Upper lobe of left lung (tissue), 6 donors: ENCODE measurements at regions not wholly inside any gene's neighbourhood (a gene's known extent, or its start where the extent isn't known, plus 50 kb on each side); places are given as distances from the start of the nearest gene placed in this dataset.

Experiments
- ATAC-seq, 2 donors: fragments of 200-7000 bp; cut with Tn5 transposase; one replicate each; pipeline ENCODE4 v1.9.1; 2022; ENCODE audit warnings: mild to moderate bottlenecking in 2 of 2, moderate library complexity in 2 of 2; ENCODE audit not compliant: low FRiP score in 2 of 2
- DNase-seq, 2 donors: peaks; one replicate each; pipeline ENCODE4 v3.0.0-alpha.2; 2019 to 2020
- H3K27ac ChIP-seq, 4 donors: fragments of 200-600 bp; sonication (generic); one replicate each; pipeline ENCODE4 v1.5.1; 2016 to 2019
- H3K27me3 ChIP-seq, 4 donors: fragments of 200-600 bp; sonication (generic); one replicate each; pipeline ENCODE4 v1.5.1; 2017 to 2019
- H3K36me3 ChIP-seq, 4 donors: fragments of 200-600 bp; sonication (generic); one replicate each; pipeline ENCODE4 v1.5.1; 2016 to 2019
- H3K4me1 ChIP-seq, 4 donors: fragments of 200-600 bp; sonication (generic); one replicate each; pipeline ENCODE4 v1.5.1; 2018 to 2019
- H3K4me3 ChIP-seq, 4 donors: fragments of 200-600 bp; sonication (generic); one replicate each; pipeline ENCODE4 v1.5.1; 2017 to 2019; ENCODE audit warnings: mild to moderate bottlenecking in 2 of 4, moderate library complexity in 1 of 4
- H3K9me3 ChIP-seq, 4 donors: fragments of 200-600 bp; sonication (generic); one replicate each; pipeline ENCODE4 v1.5.1; 2018 to 2019
- CTCF ChIP-seq, 6 experiments: fragments of 450-650 bp in 4 of 6; fragments of 200-600 bp in 2 of 6; sonication (generic) in 2 of 6; IDR thresholded peaks; one replicate each; pipeline ENCODE4 v1.5.1; 2016 to 2019; ENCODE audit warnings: antibody characterized with exemption in 6 of 6
- EP300 ChIP-seq, 4 donors: sonication (generic); formaldehyde crosslinking; IDR thresholded peaks; one replicate each; pipeline ENCODE4 v1.5.1; 2017; ENCODE audit warnings: antibody characterized with exemption in 4 of 4, control low read depth in 2 of 4
- POLR2A ChIP-seq, 4 donors: fragments of 450-650 bp; IDR thresholded peaks; one replicate each; pipeline ENCODE4 v1.5.1; 2016 to 2017; ENCODE audit warnings: antibody characterized with exemption in 4 of 4, mild to moderate bottlenecking in 2 of 4
- POLR2AphosphoS5 ChIP-seq, 2 donors: sonication (generic); formaldehyde crosslinking; IDR thresholded peaks; one replicate each; pipeline ENCODE4 v1.5.1; 2017; ENCODE audit warnings: antibody characterized with exemption in 2 of 2
- WGBS, 2 donors: methylation state at CpG; one replicate each; pipeline ENCODE4 v1.1.5; 2017 to 2018; 5-methylcytosine and 5-hydroxymethylcytosine counted together
- donor health status: DM: no; HTN: no; CAD: no; lungs with moderate emphysema.
- donor health status: DM: no; HTN: yes; CAD: no; lungs with severe emphysema.

- H3K4me3 ChIP-seq, result no peak overlapping the region
- DNase-seq (no peak), ATAC-seq (no peak)
- TF ChIP-seq CTCF (IDR thresholded peaks at IDR 0.05), result no peak
- no peak for TF ChIP-seq EP300 (IDR thresholded peaks at IDR 0.05)
- no peak for TF ChIP-seq POLR2A (IDR thresholded peaks at IDR 0.05)
- TF ChIP-seq POLR2AphosphoS5 (IDR thresholded peaks at IDR 0.05), result no peak
- no peak overlapping the region for H3K27ac ChIP-seq
- H3K4me1 ChIP-seq, result no peaks in the 10 kb centered on the region
- no peaks in the 10 kb centered on the region for H3K9me3 ChIP-seq
- no peaks in the 10 kb centered on the region for H3K36me3 ChIP-seq
- no peaks in the 10 kb centered on the region for H3K27me3 ChIP-seq
- WGBS, 2 donors, result 81 to 84% methylated on average over 3 to 4 of the region's 4 CpGs
These were observed 117.7 kb upstream of the RCN1 start for GRCh38 chr11:31973172-31973571.

- DNase-seq, result no peak
- Histone ChIP-seq H3K9me3 (no peaks in the 10 kb centered on the region), H3K36me3 (no peaks in the 10 kb centered on the region), H3K27ac (no peak overlapping the region), H3K27me3 (no peaks in the 10 kb centered on the region), H3K4me3 (no peak overlapping the region), H3K4me1 (no peaks in the 10 kb centered on the region)
- 70 to 74% methylated on average over 5 of the region's 5 CpGs for WGBS, 2 donors
- no peak for ATAC-seq
- TF ChIP-seq POLR2AphosphoS5 (IDR thresholded peaks at IDR 0.05), result no peak
- TF ChIP-seq EP300 (IDR thresholded peaks at IDR 0.05), result no peak
- no peak for TF ChIP-seq POLR2A (IDR thresholded peaks at IDR 0.05)
- no peak for TF ChIP-seq CTCF (IDR thresholded peaks at IDR 0.05)
These were observed 118.3 kb upstream of the RCN1 start for GRCh38 chr11:31972623-31973022.

GRCh38 chr11:31969359-31969702 is 121.5 kb upstream of the RCN1 start:
- H3K27me3 ChIP-seq, result no peaks in the 10 kb centered on the region
- no peaks in the 10 kb centered on the region for H3K36me3 ChIP-seq
- no peaks in the 10 kb centered on the region for H3K4me1 ChIP-seq
- 79 to 86% methylated on average over 6 of the region's 6 CpGs for WGBS, 2 donors
- no peak overlapping the region for H3K4me3 ChIP-seq
- ATAC-seq (peak in 1 of 2 donors; percentile 19), DNase-seq (no peak)
- H3K27ac ChIP-seq, result no peak overlapping the region
- TF ChIP-seq CTCF (IDR thresholded peaks at IDR 0.05) (no peak), POLR2A (IDR thresholded peaks at IDR 0.05) (no peak), POLR2AphosphoS5 (IDR thresholded peaks at IDR 0.05) (no peak), EP300 (IDR thresholded peaks at IDR 0.05) (no peak)
- H3K9me3 ChIP-seq, result no peaks in the 10 kb centered on the region

GRCh38 chr11:31968461-31969358 is 122.2 kb upstream of the RCN1 start:
- Histone ChIP-seq H3K27me3 (no peaks in the 10 kb centered on the region), H3K4me1 (no peaks in the 10 kb centered on the region), H3K9me3 (no peaks in the 10 kb centered on the region), H3K27ac (no peak overlapping the region), H3K36me3 (no peaks in the 10 kb centered on the region), H3K4me3 (no peak overlapping the region)
- TF ChIP-seq EP300 (IDR thresholded peaks at IDR 0.05), result no peak
- no peak for TF ChIP-seq CTCF (IDR thresholded peaks at IDR 0.05)
- TF ChIP-seq POLR2A (IDR thresholded peaks at IDR 0.05), result no peak
- TF ChIP-seq POLR2AphosphoS5 (IDR thresholded peaks at IDR 0.05), result no peak
- WGBS, 2 donors, result 73 to 74% methylated on average over 13 of the region's 13 CpGs
- no peak for DNase-seq
- peak in 1 of 2 donors; percentile 72 for ATAC-seq
